GM12891 (cell line): ENCODE measurements at regions not wholly inside any gene's neighbourhood (a gene's known extent, or its start where the extent isn't known, plus 50 kb on each side); places are given as distances from the start of the nearest gene placed in this dataset.

Experiments
- POLR2A ChIP-seq: IDR thresholded peaks from 2 replicates; pipeline ENCODE4 v1.6.1; 2011; ENCODE audit warnings: low read depth, low read length, control low read depth
- POLR2AphosphoS5 ChIP-seq: IDR thresholded peaks from 2 replicates; pipeline ENCODE4 v1.6.1; 2011; ENCODE audit warnings: low read depth, low read length, control low read depth
- TAF1 ChIP-seq: IDR thresholded peaks from 2 replicates; pipeline ENCODE4 v1.6.1; 2011; ENCODE audit warnings: low read depth, low read length, control low read depth

- no peak for TF ChIP-seq POLR2A
- TF ChIP-seq POLR2AphosphoS5: no peak
- no peak for TF ChIP-seq TAF1
Observed at GRCh38 chr13:28569886-28570285, 75.0 kb upstream of the FLT1 start.
